ENCODE measurements at regions not wholly inside any gene's neighbourhood (a gene's known extent, or its start where the extent isn't known, plus 50 kb on each side); places are given as distances from the start of the nearest gene placed in this dataset.

DNA sequence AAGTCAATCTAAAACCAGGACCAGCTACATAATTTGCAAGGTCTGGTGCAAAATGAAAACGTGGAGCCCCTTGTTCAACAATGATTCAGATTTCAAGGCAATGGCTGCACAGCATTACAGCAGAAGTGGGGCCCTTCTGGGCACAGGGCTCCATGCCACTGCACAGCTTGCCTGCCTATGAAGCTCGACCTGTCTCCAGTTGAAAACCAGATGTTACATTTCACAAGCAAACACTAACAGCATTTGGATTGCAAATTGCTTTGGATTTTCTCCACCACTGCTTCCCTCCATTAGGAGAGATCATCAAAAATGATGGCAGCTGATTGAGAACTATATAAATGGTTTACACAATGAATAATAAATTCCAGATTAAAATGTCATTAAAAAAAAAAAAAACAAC, 551.4 kb upstream of the ZFHX3 start:
- Histone ChIP-seq H2AK9ac (replicated peaks; ENCODE audit: low read depth, low read length, poor library complexity) (no peak overlapping the region), H3K14ac (replicated peaks; ENCODE audit: low read depth, low read length) (no peak overlapping the region), H3K9me1 (ENCODE audit: insufficient read depth, low read length) (no peaks in the 10 kb centered on the region), H3K4me2 (ENCODE audit: low read depth, low read length) (no peak overlapping the region), H2AK5ac (ENCODE audit: low read depth, low read length) (no peak overlapping the region), H3K79me1 (ENCODE audit: low read depth in 1 of 2, low read length in 2 of 2) (no peaks in the 10 kb centered on the region), H3K27me3 (ENCODE audit: control insufficient read depth, insufficient read depth, low read length) (no peaks in the 10 kb centered on the region), H3K9ac (ENCODE audit: low read depth, low read length) (no peak overlapping the region), H3K18ac (ENCODE audit: low read depth, low read length) (no peak overlapping the region), H3K9me3 (ENCODE audit: control insufficient read depth, insufficient read depth, low read length) (peaks cover 11% of the 10 kb centered on the region), H2BK20ac (ENCODE audit: low read depth, low read length) (no peak overlapping the region), H3K23ac (ENCODE audit: low read depth, low read length) (no peak overlapping the region), H2BK15ac (ENCODE audit: low read depth, low read length) (no peak overlapping the region), H3K56ac (ENCODE audit: extremely low read depth, insufficient read depth, low read length) (no peak overlapping the region), H4K20me1 (ENCODE audit: insufficient read depth, low read length) (no peaks in the 10 kb centered on the region), H2BK120ac (ENCODE audit: low read depth, low read length) (no peak overlapping the region), H3K27ac (ENCODE audit: insufficient read depth, low read length) (no peak overlapping the region), H3K4ac (ENCODE audit: low read depth, low read length) (no peak overlapping the region), H4K91ac (ENCODE audit: insufficient read depth, low read depth, low read length) (no peak overlapping the region), H3K4me1 (ENCODE audit: control insufficient read depth, insufficient read depth, low read length) (no peaks in the 10 kb centered on the region), H2AFZ (replicated peaks; ENCODE audit: low read length, poor library complexity) (no peak overlapping the region), H2BK5ac (ENCODE audit: low read depth, low read length, poor library complexity, severe bottlenecking) (no peak overlapping the region), H4K8ac (ENCODE audit: low read depth in 2 of 2, low read length in 2 of 2) (no peak overlapping the region), H3K4me3 (ENCODE audit: insufficient read depth, low read depth, low read length) (no peak overlapping the region), H4K5ac (ENCODE audit: low read depth, low read length) (no peak overlapping the region), H3K36me3 (ENCODE audit: control insufficient read depth, insufficient read depth, low read length) (no peaks in the 10 kb centered on the region)
- ChIA-PET CTCF (interaction anchor here (0.6 kb wide), 1 partner anchor 383 kb away, joined by 7 read pairs; no protein-coding TSS in a partner anchor), POLR2A (ENCODE audit: unreplicated experiment) (no interaction called here)
- intact Hi-C loops (cut with micrococcal nuclease), result no loop called here
- DNase-seq (no peak), ATAC-seq (ENCODE audit: low read depth) (no peak)
- no TSS peak for BruUV-seq (replicated peaks)
- dilution Hi-C loops (cut with HindIII; ENCODE audit: low sequenced_read_pairs, unreplicated experiment), result no loop called here
- in situ Hi-C loops (cut with MboI; ENCODE audit: low sequenced_read_pairs), result no loop called here
- TF ChIP-seq MXI1 (IDR thresholded peaks at IDR 0.05; ENCODE audit: borderline replicate concordance, low read depth, low read length), result no peak
- no peak for TF ChIP-seq RAD21 (IDR thresholded peaks at IDR 0.05; ENCODE audit: low read length)
- no peak for TF ChIP-seq BHLHE40 (IDR thresholded peaks at IDR 0.05; ENCODE audit: low read depth, low read length)
- no peak for TF ChIP-seq CEBPB (IDR thresholded peaks at IDR 0.05; ENCODE audit: low read depth, low read length)
- TF ChIP-seq, protein P1, sequence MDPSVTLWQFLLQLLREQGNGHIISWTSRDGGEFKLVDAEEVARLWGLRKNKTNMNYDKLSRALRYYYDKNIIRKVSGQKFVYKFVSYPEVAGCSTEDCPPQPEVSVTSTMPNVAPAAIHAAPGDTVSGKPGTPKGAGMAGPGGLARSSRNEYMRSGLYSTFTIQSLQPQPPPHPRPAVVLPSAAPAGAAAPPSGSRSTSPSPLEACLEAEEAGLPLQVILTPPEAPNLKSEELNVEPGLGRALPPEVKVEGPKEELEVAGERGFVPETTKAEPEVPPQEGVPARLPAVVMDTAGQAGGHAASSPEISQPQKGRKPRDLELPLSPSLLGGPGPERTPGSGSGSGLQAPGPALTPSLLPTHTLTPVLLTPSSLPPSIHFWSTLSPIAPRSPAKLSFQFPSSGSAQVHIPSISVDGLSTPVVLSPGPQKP (IDR thresholded peaks at IDR 0.05; ENCODE audit: borderline replicate concordance, low read depth, low read length), result no peak
- no peak for TF ChIP-seq POLR2A (IDR thresholded peaks at IDR 0.05; ENCODE audit: low read depth, low read length)
- TF ChIP-seq, protein P2, sequence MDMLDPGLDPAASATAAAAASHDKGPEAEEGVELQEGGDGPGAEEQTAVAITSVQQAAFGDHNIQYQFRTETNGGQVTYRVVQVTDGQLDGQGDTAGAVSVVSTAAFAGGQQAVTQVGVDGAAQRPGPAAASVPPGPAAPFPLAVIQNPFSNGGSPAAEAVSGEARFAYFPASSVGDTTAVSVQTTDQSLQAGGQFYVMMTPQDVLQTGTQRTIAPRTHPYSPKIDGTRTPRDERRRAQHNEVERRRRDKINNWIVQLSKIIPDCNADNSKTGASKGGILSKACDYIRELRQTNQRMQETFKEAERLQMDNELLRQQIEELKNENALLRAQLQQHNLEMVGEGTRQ (IDR thresholded peaks at IDR 0.05; ENCODE audit: low read depth, low read length), result no peak
- no peak for TF ChIP-seq NFE2L2 (IDR thresholded peaks at IDR 0.05; ENCODE audit: low read depth, low read length)
- no peak for TF ChIP-seq CTCF (conservative IDR thresholded peaks at IDR 0.05; ENCODE audit: low read depth, low read length)
- no peak for TF ChIP-seq SMC3 (IDR thresholded peaks at IDR 0.05; ENCODE audit: low read depth, low read length)
- TF ChIP-seq MAFK (IDR thresholded peaks at IDR 0.05; ENCODE audit: low read depth, low read length), result no peak
- TF ChIP-seq RFX5 (IDR thresholded peaks at IDR 0.05; ENCODE audit: low read depth, low read length), result no peak
- TF ChIP-seq CHD1 (IDR thresholded peaks at IDR 0.05; ENCODE audit: low read depth, low read length), result no peak
- TF ChIP-seq MAZ (IDR thresholded peaks at IDR 0.05; ENCODE audit: borderline replicate concordance, low read depth, low read length), result no peak
- no peak for TF ChIP-seq FOS (IDR thresholded peaks at IDR 0.05; ENCODE audit: low read depth, low read length)
- TF ChIP-seq RCOR1 (IDR thresholded peaks at IDR 0.05; ENCODE audit: insufficient replicate concordance, low read length), result no peak
- 0% methylated on average over 1 of the region's 2 CpGs; no CpG with 5 or more reads in 1 of the 2 experiments for WGBS, 2 experiments (ENCODE audit: extremely low coverage in 2 of 2, insufficient read length in 1 of 2)
